Esophagus squamous epithelium (tissue), 5 donors: ENCODE measurements at regions not wholly inside any gene's neighbourhood (a gene's known extent, or its start where the extent isn't known, plus 50 kb on each side); places are given as distances from the start of the nearest gene placed in this dataset.

ENCODE experiments used
- DNase-seq: peaks from one replicate; lab custom pipeline; 2025; lab: John Stamatoyannopoulos, UW
- H3K27ac ChIP-seq, 4 donors: fragments of 200-600 bp; sonication (generic); one replicate each; pipeline ENCODE4 v1.5.1; 2016 to 2019; ENCODE audit warnings: mild to moderate bottlenecking in 1 of 4
- H3K27me3 ChIP-seq, 4 donors: fragments of 200-600 bp; sonication (generic); 1 replicate in 3 of 4; 2 replicates in 1 of 4; pipeline versions ENCODE4 v1.5.1 to v1.6.0; 2017 to 2021; ENCODE audit warnings: antibody characterized with exemption in 1 of 4
- H3K36me3 ChIP-seq, 3 donors: fragments of 200-600 bp; sonication (generic); one replicate each; pipeline ENCODE4 v1.5.1; 2016 to 2019
- H3K4me1 ChIP-seq, 3 donors: fragments of 200-600 bp; sonication (generic); one replicate each; pipeline ENCODE4 v1.5.1; 2017 to 2019
- H3K4me3 ChIP-seq, 4 donors: fragments of 200-600 bp; sonication (generic); 1 replicate in 3 of 4; 2 replicates in 1 of 4; pipeline ENCODE4 v1.5.1; 2016 to 2019; ENCODE audit warnings: mild to moderate bottlenecking in 2 of 4, moderate library complexity in 1 of 4
- H3K9me3 ChIP-seq, 3 donors: fragments of 200-600 bp; sonication (generic); one replicate each; pipeline ENCODE4 v1.5.1; 2016 to 2019
- CTCF ChIP-seq, 6 experiments: fragments of 450-650 bp in 4 of 6; fragments of 200-600 bp in 2 of 6; sonication (generic) in 2 of 6; IDR thresholded peaks; one replicate each; pipeline ENCODE4 v1.5.1; 2016 to 2019; ENCODE audit warnings: antibody characterized with exemption in 6 of 6, mild to moderate bottlenecking in 4 of 6, moderate library complexity in 4 of 6
- POLR2A ChIP-seq, 4 donors: fragments of 450-650 bp; IDR thresholded peaks; one replicate each; pipeline ENCODE4 v1.6.1; 2017; ENCODE audit warnings: antibody characterized with exemption in 4 of 4, mild to moderate bottlenecking in 4 of 4, moderate library complexity in 3 of 4
- WGBS, 2 donors: methylation state at CpG; one replicate each; pipeline ENCODE4 v1.1.5; 2018; 5-methylcytosine and 5-hydroxymethylcytosine counted together
- intact Hi-C: fragments of 100-400 bp; cut with DNase I; formaldehyde crosslinking; loops from one replicate; pipeline ENCODE4 v1.15.0; 2022
- donor health status: DM: yes; HTN: yes; CAD: no.

GRCh38 chr10:29407280-29407858 lies 118.5 kb downstream of the LYZL1 start:
- H3K9me3 ChIP-seq: no peaks in the 10 kb centered on the region
- no peaks in the 10 kb centered on the region for H3K36me3 ChIP-seq
- peaks cover 7 to 32% (median 11%) of the 10 kb centered on the region in 3 donors for H3K4me1 ChIP-seq
- DNase-seq: no peak
- H3K4me3 ChIP-seq: no peak overlapping the region
- intact Hi-C loops: no loop called here
- 93 to 98% methylated on average over 2 of the region's 2 CpGs for WGBS, 2 donors
- TF ChIP-seq POLR2A (IDR thresholded peaks at IDR 0.05): no peak
- no peak for TF ChIP-seq CTCF (IDR thresholded peaks at IDR 0.05)
- no peak overlapping the region for H3K27ac ChIP-seq
- H3K27me3 ChIP-seq: no peaks in the 10 kb centered on the region
